Stimulated activated CD4-positive, alpha-beta T cell treated with anti-CD3 and anti-CD28 coated beads, Interleukin-12 subunit alpha, Interleukin-12 subunit beta, amount 100 ng/mL, for 24 hours (primary cell): ENCODE measurements at regions not wholly inside any gene's neighbourhood (a gene's known extent, or its start where the extent isn't known, plus 50 kb on each side); places are given as distances from the start of the nearest gene placed in this dataset.

ENCODE experiments used
- DNase-seq, 2 experiments: peaks; one replicate each; pipeline ENCODE4 v3.0.0-alpha.2; 2020; ENCODE audit warnings: low read depth in 2 of 2

DNA sequence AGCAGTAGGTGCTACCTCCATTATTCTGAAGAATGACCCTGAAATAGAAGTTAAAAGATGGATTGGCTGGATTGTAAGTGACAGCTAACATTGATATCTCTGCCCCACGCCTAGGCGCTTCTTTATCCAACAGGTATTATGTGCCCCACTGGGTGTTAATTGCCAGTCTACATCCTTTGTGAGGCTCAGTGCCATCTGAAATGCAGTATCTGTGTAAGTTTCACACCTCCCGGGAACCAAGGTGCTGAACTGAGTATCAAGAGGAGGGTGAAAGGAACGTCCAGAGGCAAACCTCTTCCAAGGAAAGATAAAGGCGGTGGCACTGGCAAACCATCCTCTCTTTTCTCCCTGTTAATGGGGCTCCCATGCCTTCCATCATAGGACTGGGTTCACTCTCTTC lies 181.1 kb upstream of the UBL3 start:
- no peak for DNase-seq

DNA sequence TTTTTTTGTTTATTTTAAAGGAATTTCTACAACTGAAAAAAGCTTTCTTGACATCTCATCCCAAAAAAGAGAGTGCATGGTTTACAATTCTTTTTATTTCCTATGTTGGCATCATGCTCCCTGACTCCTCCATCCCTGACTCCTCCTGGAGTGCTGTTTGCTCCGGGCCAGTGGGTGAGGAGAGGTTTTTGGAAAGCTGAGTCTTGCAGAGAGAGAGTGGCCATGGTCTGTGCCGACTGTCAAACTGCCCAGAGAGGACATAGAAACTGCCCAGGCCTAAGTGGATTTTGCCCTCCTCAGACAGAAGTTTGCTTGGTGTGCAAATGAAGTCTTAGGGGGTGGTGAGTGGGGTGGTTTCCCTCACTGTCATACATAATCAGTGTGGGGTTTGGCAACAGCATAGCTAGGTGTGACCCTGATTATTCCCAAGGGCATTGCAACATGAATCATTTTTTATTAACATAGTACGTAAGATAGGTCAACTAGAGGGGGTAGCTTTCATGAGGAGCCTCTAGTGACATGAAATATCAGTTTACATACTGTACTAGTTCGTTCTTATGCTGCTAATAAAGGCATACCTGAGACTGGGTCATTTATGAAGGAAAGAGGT lies 179.8 kb upstream of the UBL3 start:
- no peak for DNase-seq

DNA sequence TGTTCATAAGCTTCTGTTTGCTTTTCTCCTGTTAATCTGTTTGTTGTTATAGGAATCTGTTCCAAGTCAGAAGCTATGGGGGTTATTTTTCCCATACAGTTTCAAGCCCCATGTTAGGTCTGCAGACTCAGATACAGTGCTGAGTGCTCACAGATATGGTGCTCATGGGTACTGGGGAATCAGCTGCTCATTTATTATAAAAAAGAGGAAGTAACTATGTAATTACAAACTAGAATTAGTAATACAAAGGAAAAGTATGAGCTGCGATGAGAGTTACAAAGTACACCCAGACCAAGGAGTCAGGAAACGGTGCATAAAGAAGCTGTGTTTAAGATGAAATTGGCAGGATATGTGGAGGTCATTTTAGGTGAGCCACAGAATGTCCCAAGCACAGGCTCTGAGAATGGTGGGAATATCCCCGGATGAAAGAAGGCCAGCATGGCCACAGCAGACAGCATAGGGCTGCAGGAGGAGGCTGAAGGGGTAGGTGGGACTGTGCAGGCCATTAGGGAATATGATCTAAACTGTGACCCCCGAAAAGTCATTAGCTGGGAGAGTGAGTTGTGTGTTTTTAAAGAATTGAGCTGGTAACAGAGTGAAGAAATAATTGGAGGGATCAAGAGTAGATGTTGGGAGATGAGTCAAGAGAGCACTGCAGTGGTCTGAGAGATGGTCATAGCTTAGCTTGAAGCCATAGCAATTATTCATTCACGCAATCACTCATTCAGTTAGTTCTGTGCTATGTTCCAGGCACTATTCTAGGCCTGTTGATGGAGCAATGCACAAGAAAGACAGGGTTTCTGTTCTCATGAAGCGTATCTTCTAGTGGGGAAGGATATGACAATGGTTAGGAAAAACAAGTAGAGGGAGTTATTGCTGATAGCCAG lies 177.4 kb upstream of the UBL3 start:
- DNase-seq = no peak

DNA sequence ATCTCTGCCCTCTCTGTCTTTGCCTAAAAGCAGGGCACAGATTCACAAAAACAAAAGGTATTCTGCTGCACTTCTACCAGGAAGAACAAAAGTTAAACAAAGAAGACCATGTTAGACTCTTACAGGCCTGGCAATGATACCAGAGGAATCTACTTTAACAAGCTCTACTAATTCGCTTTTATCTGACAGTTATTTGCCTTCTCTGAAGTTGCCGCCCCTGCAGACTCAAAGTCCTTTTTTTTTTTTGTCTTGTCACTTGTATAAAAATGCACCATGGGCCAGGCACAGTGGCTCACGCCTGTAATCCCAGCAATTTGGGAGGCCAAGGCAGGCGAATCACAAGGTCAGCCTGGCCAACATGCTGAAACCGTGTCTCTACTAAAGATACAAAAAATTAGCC lies 176.5 kb upstream of the UBL3 start:
- DNase-seq = no peak

GRCh38 chr13:30026093-30026492 lies 175.7 kb upstream of the UBL3 start:
- DNase-seq = no peak

DNA sequence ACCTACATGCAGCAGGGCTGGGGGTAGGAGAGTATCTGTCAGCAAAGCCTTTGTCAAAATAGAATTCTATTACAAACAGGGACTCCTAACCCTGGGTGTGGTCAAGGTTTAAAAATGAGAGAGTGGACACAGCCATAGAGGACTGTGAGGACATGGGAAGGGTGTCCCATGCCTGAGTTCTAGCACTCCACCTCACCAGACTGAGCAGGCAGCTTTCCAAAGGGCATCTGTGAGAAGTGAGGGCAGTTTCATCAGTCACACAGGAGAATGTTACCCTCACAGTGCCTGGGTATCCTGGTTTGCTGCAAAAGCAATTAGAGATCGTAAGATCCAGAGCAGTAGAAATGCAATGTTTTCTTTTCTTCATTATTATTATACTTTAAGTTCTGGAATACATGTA lies 174.9 kb upstream of the UBL3 start:
- DNase-seq = no peak

GRCh38 chr13:30024125-30024865 lies 173.9 kb upstream of the UBL3 start:
- DNase-seq = no peak

DNA sequence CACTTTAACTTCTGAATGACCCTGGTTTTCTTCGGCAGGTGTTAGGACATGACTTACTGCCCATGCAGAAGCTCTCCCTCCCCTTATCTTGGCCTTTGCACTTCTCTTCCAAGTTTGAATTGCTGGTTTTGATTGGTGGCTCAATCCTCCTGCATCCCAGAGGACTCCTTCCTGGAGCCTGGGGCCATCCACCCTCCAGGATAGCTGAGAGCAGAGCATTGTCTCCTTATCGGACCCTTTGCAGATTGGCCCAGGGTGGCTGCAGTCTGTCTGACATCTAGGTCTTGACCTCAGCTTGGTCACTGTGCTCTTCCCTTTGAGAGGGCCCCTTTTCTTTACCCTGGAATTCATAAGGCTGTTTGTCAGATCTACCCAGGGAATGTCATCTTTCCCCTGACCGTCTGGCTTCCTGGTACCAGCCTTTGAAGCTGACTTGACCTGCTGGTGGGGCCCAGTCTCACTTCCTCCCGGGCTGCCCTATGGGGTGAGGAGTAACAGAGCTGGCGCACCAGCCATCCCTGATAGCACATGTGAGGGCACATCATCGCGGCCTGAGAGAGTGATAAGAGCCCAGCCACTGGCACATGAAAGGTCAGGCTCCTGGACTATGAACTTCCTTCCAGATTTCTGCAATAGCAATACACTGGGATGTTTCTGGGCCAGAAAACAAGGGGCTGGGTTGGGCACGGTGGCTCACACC lies 172.9 kb upstream of the UBL3 start:
- no peak for DNase-seq

GRCh38 chr13:30022796-30023195 lies 172.4 kb upstream of the UBL3 start:
- DNase-seq = no peak

DNA sequence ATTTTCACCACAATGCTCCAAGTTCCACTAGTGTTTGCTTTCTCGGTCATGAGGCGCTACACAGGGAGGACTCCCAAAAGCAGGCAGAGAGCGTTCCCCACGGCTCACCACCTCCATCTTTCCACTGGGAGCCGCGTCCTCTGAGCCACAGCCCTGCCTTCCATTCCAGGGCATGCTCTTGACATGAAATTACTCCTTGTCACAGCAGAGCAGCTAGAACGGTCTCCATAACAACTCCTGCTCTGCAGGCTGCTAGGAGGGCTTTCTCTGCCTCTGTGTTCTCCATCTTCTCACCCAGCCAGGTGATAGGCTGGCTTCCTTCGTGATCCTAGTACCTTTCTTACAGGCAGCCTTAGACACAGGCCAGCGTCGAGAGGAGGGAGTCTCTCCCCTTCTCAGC lies 171.8 kb upstream of the UBL3 start:
- no peak for DNase-seq

DNA sequence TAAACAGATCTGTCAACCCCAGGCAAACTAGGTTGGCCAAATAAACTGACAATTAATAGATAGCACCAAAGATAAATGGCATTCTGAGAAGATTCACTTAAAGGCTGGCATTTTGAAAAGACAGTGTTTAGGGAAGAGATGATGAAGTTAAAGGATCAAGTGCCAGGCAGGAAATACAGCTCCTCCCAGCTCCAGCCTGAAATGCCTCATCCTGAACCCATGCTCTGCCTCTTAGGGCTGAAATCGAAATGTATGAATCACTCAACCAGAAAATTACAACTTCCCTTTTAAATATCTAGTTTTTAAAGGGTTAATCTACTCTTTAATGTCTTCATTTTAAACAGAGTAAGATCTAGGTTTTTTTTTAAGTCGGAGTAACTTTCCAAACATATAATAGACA lies 171.2 kb upstream of the UBL3 start:
- no peak for DNase-seq

GRCh38 chr13:30020726-30021312 lies 170.4 kb upstream of the UBL3 start:
- no peak for DNase-seq

DNA sequence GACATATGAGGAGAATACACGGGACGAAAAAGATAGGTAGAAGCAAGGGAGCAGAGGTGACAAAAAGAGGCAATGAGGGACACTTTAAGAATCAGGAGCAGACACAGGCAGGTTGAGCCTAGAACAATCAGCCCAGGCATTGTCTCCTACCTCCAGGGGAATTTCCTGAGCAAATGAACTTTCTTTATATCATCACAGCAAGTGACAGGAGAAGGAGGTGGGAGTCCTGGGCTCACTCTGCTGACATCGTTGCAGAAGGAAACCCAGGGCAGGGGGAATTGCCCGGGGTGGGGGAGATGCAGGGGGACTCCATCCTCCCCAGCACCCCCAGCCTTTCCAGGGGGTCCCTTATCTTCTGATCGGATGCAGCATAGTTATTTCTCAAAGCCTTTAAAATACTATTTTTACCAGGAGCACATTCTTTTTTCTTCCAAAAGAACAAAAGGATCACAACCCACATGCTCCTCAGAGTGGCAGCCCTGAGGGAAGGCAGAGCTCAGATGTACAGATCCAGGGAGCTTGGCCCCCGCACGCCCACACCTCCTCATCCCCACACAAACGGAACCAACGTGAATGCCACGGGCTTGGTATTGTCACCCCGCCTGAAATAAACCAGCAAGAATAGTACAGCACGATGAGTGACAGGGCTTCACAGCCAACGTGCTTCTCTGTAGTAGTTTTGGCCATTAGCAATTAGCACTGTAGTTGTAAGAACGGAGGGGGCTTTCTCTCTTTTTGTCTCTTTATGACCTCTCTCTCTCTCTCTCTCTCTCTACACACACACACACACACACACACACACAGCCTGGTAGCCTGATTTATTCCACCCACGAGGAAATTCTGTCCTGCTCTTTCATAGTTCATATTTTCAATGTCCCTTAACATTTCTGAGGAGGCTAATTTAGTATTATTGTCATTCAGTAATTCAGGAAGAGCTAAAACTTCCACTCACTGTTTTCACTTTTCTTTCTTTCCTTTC lies 169.5 kb upstream of the UBL3 start:
- DNase-seq = no peak

- no peak for DNase-seq
Measured at GRCh38 chr13:30017880-30018279, 167.5 kb upstream of the UBL3 start.

DNA sequence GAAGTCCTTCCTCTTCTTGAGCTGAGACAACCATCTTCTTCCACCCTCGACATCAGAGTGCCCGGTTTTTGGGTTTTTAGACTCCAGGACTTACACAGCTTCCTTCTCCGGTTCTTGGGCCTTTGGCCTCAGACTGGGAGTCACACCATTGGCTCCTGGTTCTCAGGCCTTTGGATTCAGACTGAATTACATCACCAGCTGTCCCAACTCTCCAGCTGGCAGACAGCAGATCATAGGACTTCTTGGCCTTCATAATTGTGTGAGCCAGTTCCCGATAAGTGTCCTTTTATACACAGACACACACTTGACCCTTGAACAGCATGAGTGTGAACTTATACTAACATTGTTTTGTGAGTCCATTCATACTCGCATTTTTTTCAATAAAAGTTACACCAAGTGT lies 166.0 kb upstream of the UBL3 start:
- no peak for DNase-seq

- DNase-seq = no peak
Measured at GRCh38 chr13:30009411-30009810, 159.0 kb upstream of the UBL3 start.

- no peak for DNase-seq
Measured at GRCh38 chr13:30006246-30006645, 155.8 kb upstream of the UBL3 start.

GRCh38 chr13:30004204-30004603 lies 153.8 kb upstream of the UBL3 start:
- DNase-seq = no peak

DNA sequence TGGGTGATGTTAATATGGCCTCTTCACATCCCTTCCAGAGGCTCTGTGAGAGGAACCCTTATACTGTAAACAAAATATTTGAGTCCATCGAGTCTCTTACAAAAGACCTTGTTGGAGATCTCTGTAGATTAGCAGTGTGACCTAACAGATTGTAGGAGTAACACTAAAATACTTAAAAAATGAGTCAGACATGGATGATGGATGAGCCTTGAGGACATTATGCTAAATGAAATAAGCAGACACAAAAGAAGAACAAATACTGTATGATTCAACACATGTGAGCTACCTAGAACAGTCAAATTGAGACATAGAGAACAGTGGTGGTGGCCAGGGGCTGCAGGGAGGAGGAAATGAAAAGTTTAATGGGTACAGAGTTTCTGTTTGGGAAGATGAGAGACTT lies 152.2 kb upstream of the UBL3 start:
- DNase-seq = no peak

DNA sequence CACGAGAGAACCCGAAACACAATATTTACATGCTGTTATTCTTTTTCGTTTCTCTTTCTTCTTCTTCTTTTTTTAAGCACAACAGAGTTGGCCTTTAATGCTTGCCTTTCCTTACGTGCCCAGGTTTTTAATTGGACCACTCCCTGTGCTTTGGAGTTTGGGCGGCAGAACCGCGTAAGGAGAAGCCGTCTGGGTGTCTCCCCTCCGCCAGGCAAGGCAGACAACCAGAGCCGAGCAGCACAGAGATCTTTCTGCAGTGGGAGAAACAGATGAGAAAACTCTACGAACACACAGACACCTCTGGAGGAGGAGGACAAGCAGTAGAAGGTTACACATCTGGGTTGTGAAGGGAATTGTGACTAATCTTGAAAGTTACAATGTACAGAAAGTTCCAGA lies 150.0 kb upstream of the UBL3 start:
- DNase-seq = no peak
